H1 (cell line): ENCODE measurements at regions not wholly inside any gene's neighbourhood (a gene's known extent, or its start where the extent isn't known, plus 50 kb on each side); places are given as distances from the start of the nearest gene placed in this dataset.

ENCODE experiments used
- CTCF ChIA-PET: fragments of 300-600 bp; sonication (Branson Sonifier 250); formaldehyde crosslinking; loops from one replicate; lab custom pipeline; 2021; ENCODE audit not compliant: partially characterized antibody; lab: Charles Lee
- POLR2A ChIA-PET: fragments of 300-600 bp; sonication (Branson Sonifier 250); formaldehyde crosslinking; loops from one replicate; lab custom pipeline; 2021; ENCODE audit warnings: inconsistent platforms; ENCODE audit not compliant: partially characterized antibody; lab: Charles Lee
- DNase-seq, 2 experiments: peaks; one replicate each; pipeline versions ENCODE4 v3.0.0 to v3.0.0-alpha.2; 2010 to 2022; ENCODE audit warnings: low spot score in 2 of 2, low read depth in 1 of 2, mixed read lengths in 1 of 2
- FAIRE-seq: peaks from 2 replicates; lab custom pipeline; 2011; peaks lifted over from hg19 to GRCh38; lab: Jason Lieb, UNC
- H2AFZ ChIP-seq: 2 replicates; pipeline ENCODE4 v1.8.1; 2012; ENCODE audit warnings: low read length, inconsistent platforms
- H2AK5ac ChIP-seq: 2 replicates; pipeline ENCODE4 v1.6.1; 2013; ENCODE audit warnings: low read depth, low read length
- H2BK120ac ChIP-seq: replicated peaks from 2 replicates; pipeline ENCODE3; 2013; ENCODE audit warnings: low read depth, low read length, inconsistent platforms
- H2BK12ac ChIP-seq: 2 replicates; pipeline ENCODE4 v1.6.1; 2013; ENCODE audit warnings: low read depth, low read length
- H2BK15ac ChIP-seq: 2 replicates; pipeline ENCODE4 v1.6.1; 2013; ENCODE audit warnings: low read length
- H2BK20ac ChIP-seq: 2 replicates; pipeline ENCODE4 v1.6.1; 2013; ENCODE audit warnings: low read length
- H2BK5ac ChIP-seq: 2 replicates; pipeline ENCODE4 v1.6.1; 2013; ENCODE audit warnings: low read depth, low read length
- H3K14ac ChIP-seq: 2 replicates; pipeline ENCODE4 v1.6.1; 2013; ENCODE audit warnings: inconsistent platforms; ENCODE audit not compliant: insufficient read length
- H3K18ac ChIP-seq: 2 replicates; pipeline ENCODE4 v1.6.1; 2013; ENCODE audit warnings: low read length; ENCODE audit errors: extremely low read depth
- H3K23ac ChIP-seq: 2 replicates; pipeline ENCODE4 v1.6.1; 2013; ENCODE audit warnings: inconsistent platforms; ENCODE audit not compliant: insufficient read length
- H3K23me2 ChIP-seq: 2 replicates; pipeline ENCODE4 v1.6.1; 2013; ENCODE audit warnings: low read depth, low read length
- H3K27ac ChIP-seq: 2 replicates; pipeline ENCODE4 v1.6.1; 2011; ENCODE audit warnings: low read depth, low read length, inconsistent platforms
- H3K27me3 ChIP-seq, 4 experiments: replicated peaks in 1 of 4; 1 replicate in 1 of 4; 2 replicates in 3 of 4; pipeline versions ENCODE4 v1.6.1 to v1.8.1; 2011 to 2013; ENCODE audit warnings: low read length in 3 of 4, mild to moderate bottlenecking in 3 of 4, inconsistent platforms in 2 of 4, mixed read lengths in 2 of 4, moderate library complexity in 1 of 4; ENCODE audit not compliant: control insufficient read depth in 3 of 4, insufficient read depth in 3 of 4; ENCODE audit errors: extremely low read depth in 1 of 4
- H3K36me3 ChIP-seq, 4 experiments: 2 replicates each; pipeline versions ENCODE4 v1.6.1 to v1.8.1; 2011 to 2013; ENCODE audit warnings: mild to moderate bottlenecking in 4 of 4, low read length in 3 of 4, moderate library complexity in 2 of 4, control low read depth in 1 of 4, inconsistent platforms in 1 of 4; ENCODE audit not compliant: insufficient read depth in 4 of 4, control insufficient read depth in 2 of 4
- H3K4ac ChIP-seq: replicated peaks from 2 replicates; pipeline ENCODE3; 2013; ENCODE audit warnings: low read length, low read depth, mixed read lengths, inconsistent platforms; ENCODE audit not compliant: insufficient read length
- H3K4me1 ChIP-seq, 4 experiments: replicated peaks in 1 of 4; 1 replicate in 1 of 4; 2 replicates in 3 of 4; pipeline versions ENCODE4 v1.6.1 to v1.8.1; 2011 to 2013; ENCODE audit warnings: low read length in 3 of 4, inconsistent platforms in 2 of 4, mixed read lengths in 1 of 4; ENCODE audit not compliant: insufficient read depth in 4 of 4, control insufficient read depth in 3 of 4
- H3K4me2 ChIP-seq, 2 experiments: 2 replicates each; pipeline versions ENCODE4 v1.6.1 to v1.8.1; 2011 to 2013; ENCODE audit warnings: low read depth in 2 of 2, low read length in 2 of 2, control low read depth in 1 of 2, inconsistent platforms in 1 of 2, mild to moderate bottlenecking in 1 of 2; ENCODE audit not compliant: insufficient read depth in 1 of 2
- H3K4me3 ChIP-seq, 4 experiments: fragments of 200-600, 300-600 bp in 1 of 4; sonication (generic), shearing (Covaris generic), sonication (Bioruptor Twin) in 1 of 4; 2 replicates each; pipeline versions ENCODE4 v1.5.1 to v1.8.1; 2011 to 2016; ENCODE audit warnings: low read length in 4 of 4, low read depth in 3 of 4, control low read depth in 2 of 4, inconsistent platforms in 2 of 4, mild to moderate bottlenecking in 2 of 4, mixed read lengths in 1 of 4, moderate library complexity in 1 of 4; ENCODE audit not compliant: insufficient read depth in 2 of 4; ENCODE audit errors: extremely low read depth in 1 of 4
- H3K56ac ChIP-seq: replicated peaks from 2 replicates; pipeline ENCODE3; 2013; ENCODE audit warnings: low read depth, mild to moderate bottlenecking, mixed read lengths, low read length, inconsistent platforms; ENCODE audit not compliant: insufficient read length
- H3K79me1 ChIP-seq: 2 replicates; pipeline ENCODE4 v1.6.1; 2013; ENCODE audit warnings: low read depth, low read length, control low read depth
- H3K79me2 ChIP-seq, 2 experiments: 2 replicates each; pipeline versions ENCODE4 v1.6.1 to v1.8.1; 2012 to 2013; ENCODE audit warnings: low read length in 2 of 2, mild to moderate bottlenecking in 2 of 2, inconsistent platforms in 1 of 2; ENCODE audit not compliant: insufficient read depth in 2 of 2, control insufficient read depth in 1 of 2
- H3K9ac ChIP-seq, 4 experiments: replicated peaks in 1 of 4; 1 replicate in 1 of 4; 2 replicates in 3 of 4; pipeline versions ENCODE4 v1.6.1 to v1.8.1; 2011 to 2013; ENCODE audit warnings: low read depth in 3 of 4, low read length in 3 of 4, control low read depth in 2 of 4, mild to moderate bottlenecking in 2 of 4, moderate library complexity in 2 of 4, inconsistent platforms in 1 of 4; ENCODE audit errors: extremely low read depth in 1 of 4
- H3K9me3 ChIP-seq, 2 experiments: 2 replicates each; pipeline versions ENCODE4 v1.6.1 to v1.8.1; 2012 to 2013; ENCODE audit warnings: mild to moderate bottlenecking in 2 of 2, moderate library complexity in 2 of 2, control low read depth in 1 of 2, inconsistent platforms in 1 of 2, low read depth in 1 of 2, low read length in 1 of 2, mixed read lengths in 1 of 2; ENCODE audit not compliant: insufficient read depth in 2 of 2
- H4K20me1 ChIP-seq, 2 experiments: replicated peaks in 1 of 2; 2 replicates each; pipeline versions ENCODE3 to v1.8.1; 2011 to 2013; ENCODE audit warnings: inconsistent platforms in 2 of 2, low read length in 2 of 2, mild to moderate bottlenecking in 1 of 2; ENCODE audit not compliant: insufficient read depth in 2 of 2, control insufficient read depth in 1 of 2
- H4K5ac ChIP-seq: 2 replicates; pipeline ENCODE4 v1.6.1; 2013; ENCODE audit warnings: low read length, low read depth, mixed read lengths, inconsistent platforms; ENCODE audit not compliant: insufficient read length
- H4K8ac ChIP-seq: 2 replicates; pipeline ENCODE4 v1.8.0; 2013; ENCODE audit warnings: mild to moderate bottlenecking, moderate library complexity, low read length, inconsistent platforms; ENCODE audit not compliant: insufficient read depth; ENCODE audit errors: extremely low read depth
- H4K91ac ChIP-seq: replicated peaks from 2 replicates; pipeline ENCODE3; 2013; ENCODE audit warnings: low read length, mixed read lengths, inconsistent platforms; ENCODE audit not compliant: insufficient read length
- ATF3 ChIP-seq: IDR thresholded peaks from 2 replicates; pipeline ENCODE4 v1.6.1; 2011; ENCODE audit warnings: low read depth, mild to moderate bottlenecking, low read length; ENCODE audit not compliant: insufficient read depth
- BACH1 ChIP-seq: IDR thresholded peaks from 2 replicates; pipeline ENCODE4 v1.6.1; 2012; ENCODE audit warnings: low read length, improper control_type of control experiment
- CBX5 ChIP-seq: fragments of 300-800, 300-1000 bp; sonication (generic); IDR thresholded peaks from 2 replicates; pipeline ENCODE4 v1.7.1; 2016; ENCODE audit warnings: antibody characterized with exemption, low read length, low read depth
- CBX8 ChIP-seq: fragments of 300-800, 300-1000 bp; sonication (generic); IDR thresholded peaks from 2 replicates; pipeline ENCODE4 v1.7.1; 2016; ENCODE audit warnings: low read depth, low read length, borderline replicate concordance
- CHD1 ChIP-seq: IDR thresholded peaks from 2 replicates; pipeline ENCODE4 v1.6.1; 2012; ENCODE audit warnings: low read depth, low read length, improper control_type of control experiment
- HDAC2 ChIP-seq, 2 experiments: fragments of 300-600 bp in 1 of 2; sonication (generic) in 1 of 2; IDR thresholded peaks; 2 replicates each; pipeline ENCODE4 v1.6.1; 2011 to 2012; ENCODE audit warnings: low read depth in 2 of 2, low read length in 2 of 2, mild to moderate bottlenecking in 2 of 2, moderate library complexity in 2 of 2, borderline replicate concordance in 1 of 2, inconsistent platforms in 1 of 2
- HDAC6 ChIP-seq: IDR thresholded peaks from one replicate; pipeline ENCODE4 v1.7.1; 2012; ENCODE audit warnings: low read depth, mild to moderate bottlenecking, inconsistent platforms, low read length, moderate library complexity
- KDM4A ChIP-seq: IDR thresholded peaks from one replicate; pipeline ENCODE4 v1.7.1; 2012; ENCODE audit warnings: low read depth, mild to moderate bottlenecking, moderate library complexity, low read length, inconsistent platforms; ENCODE audit not compliant: severe bottlenecking
- RAD21 ChIP-seq, 2 experiments: IDR thresholded peaks in 1 of 2; conservative IDR thresholded peaks in 1 of 2; 2 replicates each; pipeline ENCODE4 v1.6.1; 2011; ENCODE audit warnings: low read depth in 2 of 2, low read length in 2 of 2, improper control_type of control experiment in 1 of 2, inconsistent platforms in 1 of 2, mild to moderate bottlenecking in 1 of 2, moderate library complexity in 1 of 2
- RBBP5 ChIP-seq: IDR thresholded peaks from 2 replicates; pipeline ENCODE4 v1.7.1; 2012; ENCODE audit warnings: low read depth, mild to moderate bottlenecking, inconsistent platforms, low read length, moderate library complexity, borderline replicate concordance
- SIN3A ChIP-seq, 2 experiments: IDR thresholded peaks in 1 of 2; conservative IDR thresholded peaks in 1 of 2; 2 replicates each; pipeline ENCODE4 v1.6.1; 2011 to 2012; ENCODE audit warnings: low read length in 2 of 2, improper control_type of control experiment in 1 of 2, low read depth in 1 of 2, mild to moderate bottlenecking in 1 of 2
- SRF ChIP-seq: IDR thresholded peaks from 2 replicates; pipeline ENCODE4 v1.6.1; 2011; ENCODE audit warnings: mild to moderate bottlenecking, low read depth, low read length, moderate library complexity
- TCF12 ChIP-seq: IDR thresholded peaks from 2 replicates; pipeline ENCODE4 v1.6.1; 2011; ENCODE audit warnings: low read depth, mild to moderate bottlenecking, low read length
- YY1 ChIP-seq: IDR thresholded peaks from 2 replicates; pipeline ENCODE4 v1.6.1; 2011; ENCODE audit warnings: low read depth, mild to moderate bottlenecking, low read length
- WGBS, 2 experiments: shearing (Covaris generic) in 1 of 2; methylation state at CpG; one replicate each; pipeline versions ENCODE4 v1.1.6 to v1.1.7; 2013 to 2015; ENCODE audit warnings: low lambda C conversion rate in 2 of 2, mixed read lengths in 2 of 2, inconsistent platforms in 1 of 2, low coverage in 1 of 2, missing lambda C conversion rate in 1 of 2; ENCODE audit not compliant: insufficient replicate concordance in 2 of 2, insufficient coverage in 1 of 2, insufficient read length in 1 of 2; ENCODE audit errors: extremely low coverage in 1 of 2, missing lambda C conversion rate in 1 of 2; 5-methylcytosine and 5-hydroxymethylcytosine counted together

GRCh38 chr4:27844376-27844775 is 983.7 kb downstream of the STIM2 start:
- WGBS, 2 experiments: 90% methylated on average over 2 of the region's 2 CpGs; no CpG with 5 or more reads in 1 of the 2 experiments
- no peak overlapping the region for H3K4me2 ChIP-seq
- DNase-seq: no peak
- H3K9ac ChIP-seq: no peak overlapping the region
- H3K23me2 ChIP-seq: no peaks in the 10 kb centered on the region
- no peak overlapping the region for H3K18ac ChIP-seq
- H3K27me3 ChIP-seq: no peaks in the 10 kb centered on the region
- H2BK5ac ChIP-seq: no peak overlapping the region
- no peak overlapping the region for H3K56ac ChIP-seq
- no peak overlapping the region for H2BK15ac ChIP-seq
- no peak overlapping the region for H3K4me3 ChIP-seq
- H3K36me3 ChIP-seq: no peaks in the 10 kb centered on the region
- H4K8ac ChIP-seq: no peak overlapping the region
- FAIRE-seq: no peak
- ChIA-PET CTCF (interaction anchor here (1.0 kb wide), 1 partner anchor 160 kb away, joined by 3 read pairs; no protein-coding TSS in a partner anchor), POLR2A (no interaction called here)
- H3K14ac ChIP-seq: no peak overlapping the region
- no peaks in the 10 kb centered on the region for H4K20me1 ChIP-seq
- H2AFZ ChIP-seq: no peak overlapping the region
- no peak overlapping the region for H2BK120ac ChIP-seq
- no peak overlapping the region for H3K4ac ChIP-seq
- no peaks in the 10 kb centered on the region for H3K4me1 ChIP-seq
- H3K79me2 ChIP-seq: no peaks in the 10 kb centered on the region
- H2BK12ac ChIP-seq: no peak overlapping the region
- H4K5ac ChIP-seq: no peak overlapping the region
- no peak overlapping the region for H2BK20ac ChIP-seq
- H4K91ac ChIP-seq: no peak overlapping the region
- no peak overlapping the region for H3K27ac ChIP-seq
- no peaks in the 10 kb centered on the region for H3K9me3 ChIP-seq
- no peak overlapping the region for H3K23ac ChIP-seq
- no peak overlapping the region for H2AK5ac ChIP-seq
- H3K79me1 ChIP-seq: no peaks in the 10 kb centered on the region
- TF ChIP-seq CHD1 (no peak), RAD21 (IDR thresholded peaks at IDR 0.05 in 1 of 2, conservative IDR thresholded peaks at IDR 0.05 in 1 of 2; ENCODE audit: low read depth in 2 of 2, low read length in 2 of 2) (no peak), YY1 (no peak), ATF3 (no peak), HDAC2 (IDR thresholded peaks at IDR 0.05; ENCODE audit: borderline replicate concordance in 1 of 2, low read depth in 2 of 2, low read length in 2 of 2) (no peak), CBX5 (no peak), HDAC6 (no peak), BACH1 (no peak), RBBP5 (no peak), TCF12 (no peak), KDM4A (no peak), CBX8 (no peak), SIN3A (conservative IDR thresholded peaks at IDR 0.05 in 1 of 2, IDR thresholded peaks at IDR 0.05 in 1 of 2; ENCODE audit: low read depth in 1 of 2, low read length in 2 of 2) (no peak), SRF (no peak)
